ENCODE measurements at regions not wholly inside any gene's neighbourhood (a gene's known extent, or its start where the extent isn't known, plus 50 kb on each side); places are given as distances from the start of the nearest gene placed in this dataset.

- no peak for DNase-seq (ENCODE audit: low read depth in 3 of 3)
Observed at GRCh38 chr16:7097518-7097917, 235.1 kb upstream of the RBFOX1 start.

DNA sequence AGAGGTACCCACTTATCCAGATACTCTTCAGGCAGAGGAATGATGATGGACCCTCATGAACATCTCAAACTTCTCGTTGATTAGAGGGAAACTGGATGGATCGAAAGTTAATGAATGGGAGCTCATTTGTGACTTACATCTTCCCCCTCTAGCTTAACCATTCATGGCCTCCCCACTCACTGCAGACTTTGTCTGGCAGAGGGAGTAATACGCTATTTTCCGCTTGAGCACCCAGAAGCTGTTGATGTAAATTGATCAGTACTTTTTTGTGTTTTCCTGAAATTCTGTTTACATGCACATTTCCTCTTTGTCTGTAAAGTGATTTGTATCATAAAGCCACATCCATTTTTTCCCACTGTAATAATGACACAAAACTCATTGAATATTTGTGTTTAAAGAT, 239.1 kb upstream of the RBFOX1 start:
- DNase-seq (ENCODE audit: low read depth in 3 of 3) = no peak

DNA sequence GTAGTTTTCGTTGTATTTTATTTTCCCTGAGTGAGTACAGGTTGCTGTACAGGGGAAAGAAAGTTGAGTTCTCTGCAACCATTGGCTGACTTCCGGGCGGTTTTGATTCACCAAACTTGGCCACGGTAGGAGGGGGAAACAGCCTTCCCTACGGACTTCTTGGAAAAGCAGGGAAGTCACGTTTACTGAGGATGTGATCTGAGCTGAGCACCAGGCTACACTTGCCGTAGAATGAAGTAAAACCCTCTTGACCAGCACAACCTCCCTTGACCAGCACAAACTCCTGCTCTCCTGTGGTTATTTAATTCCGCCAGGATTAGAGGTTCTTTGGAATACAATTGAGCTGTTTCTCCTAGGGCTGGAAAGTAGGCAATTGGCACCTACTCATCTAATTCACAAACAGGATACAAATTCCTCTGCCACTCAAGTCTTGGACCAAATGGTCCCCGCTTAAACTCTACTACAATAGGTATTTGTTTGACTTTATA, 242.0 kb upstream of the RBFOX1 start:
- no peak for DNase-seq (ENCODE audit: low read depth in 3 of 3)

GRCh38 chr16:7089751-7090150, 242.9 kb upstream of the RBFOX1 start:
- no peak for DNase-seq (ENCODE audit: low read depth in 3 of 3)

DNA sequence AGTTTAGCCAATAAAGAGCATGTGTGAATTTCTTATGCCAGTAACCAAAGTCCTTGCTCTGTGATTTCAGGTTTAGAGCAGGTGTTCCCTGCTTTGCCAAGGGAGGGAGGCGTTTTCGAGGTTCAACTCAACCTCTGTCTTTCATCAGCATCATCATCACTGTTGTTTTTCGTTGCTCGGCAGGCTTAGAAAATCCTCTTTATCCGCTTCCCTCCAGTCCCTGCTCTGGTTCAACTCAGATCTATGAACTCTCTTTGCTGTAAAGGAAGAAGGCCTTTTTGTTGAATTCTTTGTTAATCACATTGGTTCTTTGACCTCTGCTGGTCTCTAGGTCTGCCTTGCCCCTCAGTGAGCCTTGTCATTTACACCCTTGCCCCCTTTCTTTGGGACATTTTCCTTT, 243.9 kb upstream of the RBFOX1 start:
- DNase-seq (ENCODE audit: low read depth in 3 of 3) = no peak

- DNase-seq (ENCODE audit: low read depth in 3 of 3) = no peak
Observed at GRCh38 chr16:7086822-7087616, 245.6 kb upstream of the RBFOX1 start.

- no peak for DNase-seq (ENCODE audit: low read depth in 3 of 3)
Observed at GRCh38 chr16:7085776-7086175, 246.9 kb upstream of the RBFOX1 start.

- DNase-seq (ENCODE audit: low read depth in 3 of 3) = no peak
Observed at GRCh38 chr16:7083096-7083495, 249.5 kb upstream of the RBFOX1 start.

GRCh38 chr16:7077636-7078035, 255.0 kb upstream of the RBFOX1 start:
- no peak for DNase-seq (ENCODE audit: low read depth in 3 of 3)

DNA sequence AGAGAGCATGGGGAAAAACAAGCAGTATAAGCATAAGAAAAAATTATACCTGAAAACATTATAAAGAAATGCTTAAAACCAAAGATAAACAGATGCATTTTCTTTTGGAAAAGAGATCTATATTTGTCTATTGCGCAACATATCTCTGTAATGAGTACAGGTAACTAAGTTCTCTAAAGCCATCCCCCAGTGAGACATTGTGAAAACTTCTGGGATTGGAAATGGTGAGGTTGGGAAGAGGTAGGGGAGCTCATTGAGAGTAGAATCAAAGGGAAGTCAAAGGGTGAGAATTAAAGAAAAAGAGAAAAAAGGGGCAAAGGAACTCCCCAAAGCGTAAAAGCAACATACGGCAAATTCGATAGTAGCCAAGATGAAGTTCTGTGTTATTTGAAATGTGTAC, 257.9 kb upstream of the RBFOX1 start:
- no peak for DNase-seq (ENCODE audit: low read depth in 3 of 3)

GRCh38 chr16:7057458-7057857, 275.2 kb upstream of the RBFOX1 start:
- no peak for DNase-seq (ENCODE audit: low read depth in 3 of 3)

- no peak for DNase-seq (ENCODE audit: low read depth in 3 of 3)
Observed at GRCh38 chr16:7055443-7055842, 277.2 kb upstream of the RBFOX1 start.

GRCh38 chr16:7051591-7052349, 280.9 kb upstream of the RBFOX1 start:
- DNase-seq (ENCODE audit: low read depth in 3 of 3) = no peak

DNA sequence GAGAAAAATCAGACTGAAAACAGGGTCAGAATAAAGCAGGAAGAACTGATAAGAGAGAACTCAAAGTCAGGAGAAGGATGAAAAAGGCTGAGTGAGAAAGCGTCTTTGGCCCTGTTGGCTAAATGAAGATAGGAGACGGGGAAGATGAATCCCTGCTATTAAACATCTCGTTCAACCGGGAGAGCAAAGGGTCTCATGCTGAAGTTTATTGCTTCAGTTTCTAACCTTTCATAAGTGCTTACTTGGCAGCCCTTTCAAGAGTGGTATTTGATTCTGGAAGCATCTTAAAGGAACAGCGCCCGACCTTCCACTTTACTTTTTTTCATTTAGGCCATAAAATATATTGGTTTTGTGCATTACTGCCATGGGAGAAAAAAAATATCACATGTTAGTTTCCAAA, 288.3 kb upstream of the RBFOX1 start:
- DNase-seq (ENCODE audit: low read depth in 3 of 3) = no peak

GRCh38 chr16:7038475-7038874, 294.2 kb upstream of the RBFOX1 start:
- no peak for DNase-seq (ENCODE audit: low read depth in 3 of 3)

DNA sequence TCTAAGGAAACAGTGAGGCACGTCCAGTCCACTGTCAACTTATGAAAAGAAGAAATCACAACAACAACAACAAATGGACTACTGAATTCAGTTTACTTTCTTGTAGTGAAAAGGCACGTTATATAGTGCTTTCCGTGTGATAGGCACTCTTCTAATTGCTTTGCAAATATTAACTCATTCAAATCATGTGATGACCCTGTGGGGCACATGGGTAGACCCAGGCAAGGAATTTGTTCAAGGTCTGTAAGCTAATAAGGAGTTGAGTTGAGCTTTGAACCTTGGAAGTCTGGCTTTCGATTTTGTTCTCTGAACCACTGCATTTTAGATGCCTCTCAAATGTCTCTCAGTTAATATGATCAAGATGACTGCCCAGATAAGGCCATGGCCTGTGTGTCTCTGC, 295.1 kb upstream of the RBFOX1 start:
- no peak for DNase-seq (ENCODE audit: low read depth in 3 of 3)

DNA sequence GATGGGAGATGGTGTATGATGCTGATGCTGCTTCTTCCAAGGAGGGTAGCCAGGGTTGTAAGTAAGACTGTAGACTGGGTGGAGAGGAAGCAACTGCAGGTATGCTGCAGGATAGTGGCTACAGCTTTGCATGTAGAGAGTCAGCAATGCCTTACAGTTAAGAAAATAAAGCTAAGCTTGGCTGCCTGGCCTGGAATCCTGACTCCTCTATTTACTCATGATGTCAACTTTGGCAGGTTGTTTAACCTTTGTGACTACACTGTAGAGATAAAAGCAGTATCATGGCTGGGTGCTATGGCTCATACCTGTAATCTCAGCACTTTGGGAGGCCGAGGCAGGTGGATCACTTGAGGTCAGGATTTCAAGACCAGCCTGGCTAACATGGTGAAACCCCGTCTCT, 301.6 kb upstream of the RBFOX1 start:
- no peak for DNase-seq (ENCODE audit: low read depth in 3 of 3)

DNA sequence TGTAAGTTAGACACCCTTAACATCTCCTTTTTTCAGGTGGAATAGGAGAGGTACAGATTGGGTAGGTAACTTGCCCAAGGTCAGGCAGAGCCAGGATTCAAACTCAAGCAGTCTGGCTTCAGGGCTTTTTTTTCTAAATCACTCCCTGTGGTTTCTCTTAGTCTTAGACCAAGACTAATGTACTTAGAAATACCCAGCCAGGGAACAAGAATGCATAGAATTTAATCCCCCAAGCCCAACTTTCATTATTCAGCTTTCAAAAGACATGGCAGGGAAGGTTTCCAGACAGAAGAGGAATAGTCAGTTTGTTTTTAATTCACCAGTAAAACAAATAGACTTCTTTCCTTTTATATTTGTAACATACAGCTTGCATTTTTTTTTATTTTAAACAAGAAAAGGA, 305.2 kb upstream of the RBFOX1 start:
- DNase-seq (ENCODE audit: low read depth in 3 of 3) = no peak

DNA sequence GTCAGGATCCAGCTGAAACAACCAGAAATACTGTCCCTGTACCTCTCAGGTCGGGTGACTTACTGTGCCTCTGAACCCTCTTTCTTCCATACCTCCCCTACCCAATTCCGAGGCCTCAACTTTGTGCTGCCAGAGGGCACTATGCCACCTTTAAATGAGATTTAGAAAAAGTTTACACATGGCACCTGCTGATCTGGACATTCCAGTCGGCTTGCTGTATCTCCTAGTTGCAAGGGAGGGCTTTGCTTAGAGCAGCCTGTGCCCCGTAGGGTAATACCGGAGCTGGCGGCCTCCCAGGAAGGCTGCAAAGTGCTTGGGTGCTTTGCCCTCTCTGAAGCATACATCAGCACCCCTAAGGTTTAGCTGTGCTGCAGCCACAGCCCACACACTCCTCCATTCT, 306.0 kb upstream of the RBFOX1 start:
- DNase-seq (ENCODE audit: low read depth in 3 of 3) = no peak

DNA sequence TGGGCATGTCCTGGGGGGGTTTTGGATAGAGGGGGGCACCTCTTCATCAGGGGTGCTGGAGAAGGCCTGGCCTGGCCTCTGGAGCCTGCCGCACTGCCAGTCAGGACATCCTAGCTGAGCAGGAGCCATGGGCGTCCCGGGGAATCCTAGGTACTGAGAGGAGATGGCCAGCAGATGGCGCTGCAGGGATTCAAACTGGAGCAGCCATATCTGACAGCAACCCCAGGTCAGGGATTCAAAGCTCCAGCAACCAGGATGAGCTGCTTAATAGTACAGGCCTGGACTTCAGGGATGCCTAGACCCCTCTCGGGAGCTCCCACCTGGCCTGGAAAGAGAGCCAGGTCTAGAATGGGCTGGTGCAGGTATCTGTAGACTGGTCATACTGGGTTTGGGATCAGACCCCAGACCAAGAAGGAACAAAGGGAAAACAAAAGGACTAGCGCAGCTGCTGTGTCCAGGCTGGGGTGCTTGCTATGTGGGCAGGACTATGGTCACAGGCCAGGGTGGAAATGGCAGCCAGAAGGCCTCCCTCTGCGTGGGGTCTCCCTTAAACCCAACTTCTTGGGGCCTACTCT, 306.9 kb upstream of the RBFOX1 start:
- peak; percentile 0 to 20 (median 3) for DNase-seq (ENCODE audit: low read depth in 3 of 3)

DNA sequence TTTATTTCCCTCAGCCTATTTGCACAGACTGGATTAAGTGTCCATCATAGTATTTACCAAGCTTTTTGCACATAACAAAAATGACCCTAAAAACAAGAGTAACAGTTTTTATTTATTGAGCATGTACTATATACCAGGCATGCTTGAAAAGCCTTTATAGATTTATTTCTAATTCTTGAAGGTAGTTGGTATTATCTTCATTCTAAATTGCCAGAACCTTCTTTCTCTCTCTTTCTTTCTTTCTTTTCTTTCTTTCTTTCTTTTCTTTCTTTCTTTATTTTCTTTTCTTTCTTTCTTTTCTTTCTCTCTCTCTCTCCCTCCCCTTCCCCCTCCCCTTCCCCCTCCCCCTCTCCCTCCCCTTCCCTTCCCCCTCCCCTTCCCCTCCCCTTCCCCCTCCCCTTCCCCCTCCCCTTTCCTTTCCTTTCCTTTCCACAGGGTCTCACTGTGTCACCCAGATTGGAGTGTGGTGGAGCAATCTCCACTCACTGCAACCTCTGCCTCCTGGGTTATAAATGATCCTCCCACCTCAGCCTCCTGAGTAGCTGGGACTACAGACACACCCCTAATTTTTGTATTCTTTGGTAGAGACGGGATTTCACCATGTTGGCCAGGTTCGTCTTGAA, 310.9 kb upstream of the RBFOX1 start:
- DNase-seq (ENCODE audit: low read depth in 3 of 3) = no peak

- no peak for DNase-seq (ENCODE audit: low read depth in 3 of 3)
Observed at GRCh38 chr16:7017006-7017662, 315.5 kb upstream of the RBFOX1 start.
